ENCODE measurements at regions not wholly inside any gene's neighbourhood (a gene's known extent, or its start where the extent isn't known, plus 50 kb on each side); places are given as distances from the start of the nearest gene placed in this dataset.

DNA sequence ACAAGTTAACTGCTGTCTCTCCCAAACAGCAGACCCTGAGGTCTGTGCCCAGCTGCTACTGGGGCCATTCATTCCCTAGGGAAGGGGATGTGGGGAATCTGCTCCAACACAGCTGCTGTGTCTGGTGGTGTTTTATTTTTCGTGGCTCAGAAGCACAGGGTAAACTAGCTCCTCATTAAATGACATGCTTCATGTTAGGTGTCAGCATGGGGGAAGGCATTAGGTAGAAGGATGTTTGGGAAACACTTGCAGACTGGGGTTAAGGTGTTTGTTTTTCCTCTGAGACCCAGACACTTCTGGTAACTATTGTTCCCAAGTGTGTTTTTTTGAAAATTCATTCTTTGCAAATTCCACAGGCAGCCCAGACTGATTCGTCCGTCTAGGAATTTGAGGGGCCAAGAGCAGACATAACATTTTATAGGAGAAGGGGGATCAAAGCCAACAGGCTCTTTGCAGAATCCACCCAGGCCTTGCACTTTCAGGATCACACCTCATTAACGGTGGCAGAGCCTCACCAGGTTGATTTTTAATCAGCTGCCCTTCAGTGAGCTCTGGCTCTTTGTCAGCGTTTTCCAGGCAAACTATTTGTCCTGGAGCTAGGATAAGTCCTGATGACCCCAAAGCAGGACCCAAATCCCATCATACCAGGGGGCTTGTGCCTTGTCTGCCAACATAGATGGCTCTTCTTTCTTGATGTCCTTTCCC is 65.4 kb upstream of the ITGA11 start:
- intact Hi-C loops (cut with DNase I): no loop called here
- no peak for TF ChIP-seq POLR2A (IDR thresholded peaks at IDR 0.05)
- TF ChIP-seq CTCF (IDR thresholded peaks at IDR 0.05): no peak
- no peaks in the 10 kb centered on the region for H3K27me3 ChIP-seq
- no peak for DNase-seq
- no peak overlapping the region for H3K27ac ChIP-seq
- 72 to 76% methylated on average over 5 of the region's 5 CpGs for whole genome bisulfite sequencing, 2 donors
- H3K9me3 ChIP-seq: no peaks in the 10 kb centered on the region
- H3K4me3 ChIP-seq (replicated peaks in 1 of 3): no peak overlapping the region
- peaks cover 0 to 9% of the 10 kb centered on the region in 2 donors for H3K4me1 ChIP-seq
- H3K36me3 ChIP-seq: no peaks in the 10 kb centered on the region

DNA sequence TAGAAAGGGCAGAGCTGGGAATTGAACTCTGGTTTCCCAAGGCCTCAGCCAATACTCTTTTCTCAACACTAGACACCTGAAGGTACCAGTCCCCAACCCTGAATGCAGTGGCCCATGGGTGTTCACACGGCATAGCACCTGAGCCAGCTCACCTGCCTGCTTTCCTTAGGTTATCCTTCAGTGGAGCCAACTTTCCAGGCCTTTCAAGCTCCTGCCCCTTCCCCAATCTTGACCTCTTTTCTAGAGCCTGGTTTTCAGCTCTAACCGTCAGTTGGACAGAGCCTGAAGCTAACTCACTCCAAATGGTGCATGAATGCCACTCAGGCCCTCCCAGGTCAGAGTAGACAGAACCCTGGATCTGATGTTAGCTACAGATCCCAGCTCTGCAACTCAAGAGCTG is 66.1 kb upstream of the ITGA11 start:
- H3K4me3 ChIP-seq (replicated peaks in 1 of 3): no peak overlapping the region
- no peak for DNase-seq
- intact Hi-C loops (cut with DNase I): no loop called here
- H3K4me1 ChIP-seq: peaks cover 0 to 3% of the 10 kb centered on the region in 2 donors
- TF ChIP-seq POLR2A (IDR thresholded peaks at IDR 0.05): no peak
- H3K27ac ChIP-seq: no peak overlapping the region
- H3K36me3 ChIP-seq: no peaks in the 10 kb centered on the region
- H3K9me3 ChIP-seq: no peaks in the 10 kb centered on the region
- 95 to 100% methylated on average over 2 of the region's 2 CpGs for WGBS, 2 donors
- no peaks in the 10 kb centered on the region for H3K27me3 ChIP-seq

DNA sequence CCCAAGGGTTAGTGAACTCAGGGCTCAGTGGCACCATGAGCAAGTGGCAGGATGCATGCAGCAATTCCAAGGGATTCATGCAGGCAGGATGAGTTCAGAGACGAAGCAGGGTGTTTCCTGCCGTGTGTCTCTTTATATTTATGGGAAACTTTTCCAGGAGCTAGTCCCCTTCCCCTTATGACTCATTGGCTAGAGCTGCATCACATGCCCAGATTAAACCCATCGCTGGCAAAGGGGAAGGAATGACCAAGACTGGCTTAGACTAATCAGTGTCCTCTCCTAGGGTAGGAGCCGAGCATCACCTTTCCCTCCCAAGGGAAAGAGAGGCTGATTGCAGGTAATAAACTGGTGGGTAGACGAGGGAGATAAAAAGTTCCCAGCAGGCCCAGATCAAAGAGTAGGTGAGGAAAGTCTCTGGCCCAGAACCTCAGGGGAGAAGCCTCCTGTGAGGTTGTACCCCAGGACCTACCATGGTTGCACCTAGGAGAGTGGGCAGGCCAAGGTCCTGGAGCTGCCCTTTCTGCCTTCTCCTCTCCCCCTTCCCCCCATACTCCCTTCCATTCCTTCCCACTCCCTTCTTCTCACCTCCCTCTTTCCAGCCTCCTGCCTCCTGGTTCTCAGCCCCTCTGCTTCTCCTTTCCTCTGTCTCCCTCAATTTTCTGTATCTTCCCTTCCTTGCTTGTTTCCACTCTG is 67.8 kb upstream of the ITGA11 start:
- TF ChIP-seq POLR2A (IDR thresholded peaks at IDR 0.05): no peak
- no peak for TF ChIP-seq CTCF (IDR thresholded peaks at IDR 0.05)
- 87 to 90% methylated on average over 5 of the region's 5 CpGs for WGBS, 2 donors
- Histone ChIP-seq H3K4me3 (replicated peaks in 1 of 3) (no peak overlapping the region), H3K27me3 (no peaks in the 10 kb centered on the region), H3K27ac (no peak overlapping the region), H3K4me1 (no peaks in the 10 kb centered on the region), H3K9me3 (no peaks in the 10 kb centered on the region), H3K36me3 (no peaks in the 10 kb centered on the region)
- intact Hi-C loops (cut with DNase I): no loop called here
- no peak for DNase-seq

DNA sequence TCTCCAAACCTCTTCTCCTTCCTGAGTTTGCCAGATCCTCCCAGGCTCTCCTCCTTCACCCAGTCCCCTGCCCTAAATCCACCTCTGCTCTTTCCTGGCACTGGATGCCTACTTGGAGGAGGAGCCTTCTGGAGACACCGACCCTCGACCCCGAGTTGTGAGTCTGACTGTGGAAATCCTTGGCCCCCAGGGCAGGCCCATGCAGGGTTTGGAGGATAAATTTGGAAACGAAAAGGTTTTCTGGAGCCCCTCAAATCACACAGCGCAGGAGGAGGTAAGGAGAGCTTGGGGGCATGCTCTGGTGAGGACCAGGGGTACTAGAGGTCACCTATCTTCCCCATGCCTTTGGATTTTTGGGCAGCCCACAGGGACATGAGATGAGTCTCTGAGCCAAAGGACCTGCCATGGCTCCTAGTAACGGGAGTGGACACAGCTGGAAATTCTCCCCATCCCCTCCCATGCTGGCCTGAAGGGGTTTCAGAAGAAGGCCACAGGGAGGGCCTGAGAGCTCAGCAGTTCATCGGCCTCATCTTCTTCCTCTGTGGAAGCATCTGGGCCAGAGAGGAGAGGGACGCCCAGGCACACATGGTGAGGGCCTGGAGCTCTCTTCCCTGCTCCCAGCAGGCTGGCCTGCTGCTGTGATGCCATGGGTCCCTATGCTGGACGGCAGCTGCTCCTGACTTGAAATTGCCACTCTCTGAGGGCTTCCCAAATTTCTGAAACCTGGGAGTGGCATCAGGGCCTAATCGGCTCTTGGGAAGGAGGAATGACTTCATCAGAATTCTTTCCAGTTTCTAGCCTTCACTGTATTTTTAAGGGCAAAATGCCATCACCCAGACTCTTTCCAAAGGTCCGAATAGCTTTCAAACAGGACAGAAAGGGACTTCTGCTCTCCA is 68.6 kb upstream of the ITGA11 start:
- no peaks in the 10 kb centered on the region for H3K4me1 ChIP-seq
- no peak overlapping the region for H3K27ac ChIP-seq
- H3K36me3 ChIP-seq: no peaks in the 10 kb centered on the region
- H3K27me3 ChIP-seq: no peaks in the 10 kb centered on the region
- intact Hi-C loops (cut with DNase I): no loop called here
- H3K9me3 ChIP-seq: no peaks in the 10 kb centered on the region
- TF ChIP-seq POLR2A (IDR thresholded peaks at IDR 0.05) (no peak), CTCF (IDR thresholded peaks at IDR 0.05) (no peak)
- DNase-seq: no peak
- no peak overlapping the region for H3K4me3 ChIP-seq (replicated peaks in 1 of 3)
- WGBS, 2 donors: 73 to 83% methylated on average over 9 to 11 of the region's 11 CpGs

DNA sequence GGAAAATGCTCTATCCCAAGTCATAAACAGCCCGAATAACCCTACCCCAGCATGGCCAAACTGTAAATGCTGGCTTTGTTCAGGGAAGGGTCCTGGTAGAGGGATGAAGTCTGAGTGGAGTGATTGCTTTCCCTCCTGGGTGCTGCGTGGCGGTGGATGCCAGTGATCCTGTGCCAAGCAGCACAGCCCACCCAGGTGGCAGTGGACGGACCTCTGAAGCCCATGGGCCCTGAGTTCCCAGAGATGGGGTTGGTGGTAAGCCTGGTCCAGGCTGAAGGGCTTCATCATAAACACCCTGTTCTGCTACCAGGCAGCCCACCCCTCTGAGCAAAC is 69.3 kb upstream of the ITGA11 start:
- H3K9me3 ChIP-seq: no peaks in the 10 kb centered on the region
- no peak for DNase-seq
- no peak overlapping the region for H3K4me3 ChIP-seq (replicated peaks in 1 of 3)
- TF ChIP-seq CTCF (IDR thresholded peaks at IDR 0.05) (no peak), POLR2A (IDR thresholded peaks at IDR 0.05) (no peak)
- H3K36me3 ChIP-seq: no peaks in the 10 kb centered on the region
- H3K27me3 ChIP-seq: no peaks in the 10 kb centered on the region
- intact Hi-C loops (cut with DNase I): no loop called here
- no peaks in the 10 kb centered on the region for H3K4me1 ChIP-seq
- H3K27ac ChIP-seq: no peak overlapping the region
- 64 to 90% methylated on average over 1 to 4 of the region's 4 CpGs for WGBS, 2 donors

Measured in thyroid gland (tissue), 4 donors.